ENCODE measurements at regions not wholly inside any gene's neighbourhood (a gene's known extent, or its start where the extent isn't known, plus 50 kb on each side); places are given as distances from the start of the nearest gene placed in this dataset.

DNA sequence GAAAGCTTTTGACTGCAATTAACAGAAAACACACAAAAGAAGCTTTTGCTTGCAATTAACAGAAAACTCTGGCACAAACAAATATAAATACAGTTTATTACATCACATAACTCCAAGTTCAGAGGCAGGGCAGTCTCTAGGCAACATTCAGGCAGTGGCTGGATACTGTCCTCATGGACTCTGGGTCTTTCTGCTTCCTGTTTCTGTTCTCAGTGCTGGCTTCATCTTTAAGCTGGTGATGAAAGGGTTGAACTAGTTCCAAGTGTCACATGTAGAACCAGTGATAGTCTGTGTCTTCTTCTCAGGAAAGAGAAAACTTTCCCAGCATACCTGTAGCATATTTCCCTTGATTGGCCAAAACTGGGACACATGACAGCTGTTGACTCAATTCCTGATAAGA lies 222.6 kb upstream of the GLRA1 start:
- POLR2A ChIA-PET = no interaction called here
- no peak overlapping the region for H3K4me3 ChIP-seq (ENCODE audit: low read depth, low read length)
- TF ChIP-seq PBX3 (CRISPR knock-in tag; IDR thresholded peaks at IDR 0.05) = no peak
- no peak for TF ChIP-seq KLF7 (tag by site-specific recombination; IDR thresholded peaks at IDR 0.05; ENCODE audit: borderline replicate concordance)
- TF ChIP-seq SETDB1 (IDR thresholded peaks at IDR 0.05; ENCODE audit: insufficient read length, low read length) = no peak
- TF ChIP-seq ZNF580 (tag by site-specific recombination; IDR thresholded peaks at IDR 0.05) = no peak
- TF ChIP-seq KLF9 (tag by site-specific recombination; IDR thresholded peaks at IDR 0.05; ENCODE audit: low read depth) = no peak
- no peak for TF ChIP-seq ZNF621 (tag by site-specific recombination; IDR thresholded peaks at IDR 0.05)
- TF ChIP-seq HOXA7 (CRISPR knock-in tag; IDR thresholded peaks at IDR 0.05; ENCODE audit: borderline replicate concordance) = no peak
- no peak for TF ChIP-seq BCL11A (tag by site-specific recombination; IDR thresholded peaks at IDR 0.05; ENCODE audit: low read depth)
- no peak for TF ChIP-seq ZNF585B (tag by site-specific recombination; IDR thresholded peaks at IDR 0.05)
- TF ChIP-seq ZNF645 (tag by site-specific recombination; IDR thresholded peaks at IDR 0.05) = no peak
- TF ChIP-seq MZF1 (tag by site-specific recombination; IDR thresholded peaks at IDR 0.05; ENCODE audit: borderline replicate concordance) = no peak
- no peaks in the 10 kb centered on the region for H3K9me3 ChIP-seq (ENCODE audit: control insufficient read depth, insufficient read depth, low read depth, low read length)
- CTCF ChIA-PET = interaction anchor here (0.6 to 1.8 kb wide), 4 partner anchors 203 to 331 kb away, joined by 3 to 16 read pairs (median 3); no protein-coding TSS in a partner anchor
- no peaks in the 10 kb centered on the region for H3K4me1 ChIP-seq (ENCODE audit: control insufficient read depth, insufficient read depth, low read length)
- H3K27ac ChIP-seq (ENCODE audit: extremely low read depth, low read depth, low read length) = no peak overlapping the region
- H3K36me3 ChIP-seq (ENCODE audit: control insufficient read depth in 2 of 2, insufficient read depth in 1 of 2, low read length in 2 of 2) = no peaks in the 10 kb centered on the region

GRCh38 chr5:152146566-152146965 lies 221.9 kb upstream of the GLRA1 start:
- no peaks in the 10 kb centered on the region for H3K4me1 ChIP-seq (ENCODE audit: control insufficient read depth, insufficient read depth, low read length)
- ChIA-PET CTCF (interaction anchor here (1.1 to 1.8 kb wide), 2 partner anchors 321 to 328 kb away, joined by 3 to 16 read pairs; no protein-coding TSS in a partner anchor), POLR2A (no interaction called here)
- H3K4me3 ChIP-seq (ENCODE audit: low read depth, low read length) = no peak overlapping the region
- H3K36me3 ChIP-seq (ENCODE audit: control insufficient read depth in 2 of 2, insufficient read depth in 1 of 2, low read length in 2 of 2) = no peaks in the 10 kb centered on the region
- no peak for TF ChIP-seq ZNF791 (tag by site-specific recombination; IDR thresholded peaks at IDR 0.05)
- TF ChIP-seq ZNF341 (tag by site-specific recombination; IDR thresholded peaks at IDR 0.05; ENCODE audit: low read depth) = no peak
- no peak for TF ChIP-seq GLI2 (tag by site-specific recombination; IDR thresholded peaks at IDR 0.05; ENCODE audit: borderline replicate concordance, low read depth)
- no peak for TF ChIP-seq ZNF664 (tag by site-specific recombination; IDR thresholded peaks at IDR 0.05)
- no peak for TF ChIP-seq ZNF423 (tag by site-specific recombination; IDR thresholded peaks at IDR 0.05)
- no peak for TF ChIP-seq BCL11B (tag by site-specific recombination; IDR thresholded peaks at IDR 0.05; ENCODE audit: low read depth)
- TF ChIP-seq ZSCAN30 (tag by site-specific recombination; IDR thresholded peaks at IDR 0.05) = no peak
- no peak for TF ChIP-seq ZBTB44 (tag by site-specific recombination; IDR thresholded peaks at IDR 0.05)
- TF ChIP-seq, protein P1, sequence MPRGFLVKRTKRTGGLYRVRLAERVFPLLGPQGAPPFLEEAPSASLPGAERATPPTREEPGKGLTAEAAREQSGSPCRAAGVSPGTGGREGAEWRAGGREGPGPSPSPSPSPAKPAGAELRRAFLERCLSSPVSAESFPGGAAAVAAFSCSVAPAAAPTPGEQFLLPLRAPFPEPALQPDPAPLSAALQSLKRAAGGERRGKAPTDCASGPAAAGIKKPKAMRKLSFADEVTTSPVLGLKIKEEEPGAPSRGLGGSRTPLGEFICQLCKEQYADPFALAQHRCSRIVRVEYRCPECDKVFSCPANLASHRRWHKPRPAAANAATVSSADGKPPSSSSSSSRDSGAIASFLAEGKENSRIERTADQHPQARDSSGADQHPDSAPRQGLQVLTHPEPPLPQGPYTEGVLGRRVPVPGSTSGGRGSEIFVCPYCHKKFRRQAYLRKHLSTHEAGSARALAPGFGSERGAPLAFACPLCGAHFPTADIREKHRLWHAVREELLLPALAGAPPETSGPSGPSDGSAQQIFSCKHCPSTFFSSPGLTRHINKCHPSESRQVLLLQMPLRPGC (tag by site-specific recombination; IDR thresholded peaks at IDR 0.05) = no peak
- no peak for TF ChIP-seq ZNF426 (tag by site-specific recombination; IDR thresholded peaks at IDR 0.05)
- no peak for TF ChIP-seq ZNF660 (tag by site-specific recombination; IDR thresholded peaks at IDR 0.05)
- no peak for TF ChIP-seq ATF2 (tag by site-specific recombination; IDR thresholded peaks at IDR 0.05; ENCODE audit: low read depth)
- TF ChIP-seq KLF16 (tag by site-specific recombination; IDR thresholded peaks at IDR 0.05) = no peak
- no peak for TF ChIP-seq ZBTB21 (tag by site-specific recombination; IDR thresholded peaks at IDR 0.05)
- TF ChIP-seq ZBTB20 (tag by site-specific recombination; IDR thresholded peaks at IDR 0.05) = no peak
- TF ChIP-seq KLF1 (tag by site-specific recombination; IDR thresholded peaks at IDR 0.05) = no peak
- no peak for TF ChIP-seq SALL2 (tag by site-specific recombination; IDR thresholded peaks at IDR 0.05; ENCODE audit: borderline replicate concordance)
- H3K27ac ChIP-seq (ENCODE audit: extremely low read depth, low read depth, low read length) = no peak overlapping the region
- no peaks in the 10 kb centered on the region for H3K9me3 ChIP-seq (ENCODE audit: control insufficient read depth, insufficient read depth, low read depth, low read length)
